ENCODE measurements at regions not wholly inside any gene's neighbourhood (a gene's known extent, or its start where the extent isn't known, plus 50 kb on each side); places are given as distances from the start of the nearest gene placed in this dataset.

GRCh38 chr10:4083509-4084003 is 298.5 kb upstream of the KLF6 start (continued):
- no peak for TF ChIP-seq RREB1 (CRISPR knock-in tag; IDR thresholded peaks at IDR 0.05)
- TF ChIP-seq CAMTA2 (CRISPR knock-in tag; conservative IDR thresholded peaks at IDR 0.05) = no peak
- TF ChIP-seq, protein P1, sequence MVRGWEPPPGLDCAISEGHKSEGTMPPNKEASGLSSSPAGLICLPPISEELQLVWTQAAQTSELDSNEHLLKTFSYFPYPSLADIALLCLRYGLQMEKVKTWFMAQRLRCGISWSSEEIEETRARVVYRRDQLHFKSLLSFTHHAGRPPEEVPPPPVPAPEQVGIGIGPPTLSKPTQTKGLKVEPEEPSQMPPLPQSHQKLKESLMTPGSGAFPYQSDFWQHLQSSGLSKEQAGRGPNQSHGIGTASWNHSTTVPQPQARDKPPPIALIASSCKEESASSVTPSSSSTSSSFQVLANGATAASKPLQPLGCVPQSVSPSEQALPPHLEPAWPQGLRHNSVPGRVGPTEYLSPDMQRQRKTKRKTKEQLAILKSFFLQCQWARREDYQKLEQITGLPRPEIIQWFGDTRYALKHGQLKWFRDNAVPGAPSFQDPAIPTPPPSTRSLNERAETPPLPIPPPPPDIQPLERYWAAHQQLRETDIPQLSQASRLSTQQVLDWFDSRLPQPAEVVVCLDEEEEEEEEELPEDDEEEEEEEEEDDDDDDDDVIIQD (CRISPR knock-in tag; IDR thresholded peaks at IDR 0.05) = no peak
- TF ChIP-seq PHF8 (IDR thresholded peaks at IDR 0.05; ENCODE audit: borderline replicate concordance, low read length) = no peak
- no peak for TF ChIP-seq RBM17 (IDR thresholded peaks at IDR 0.05; ENCODE audit: borderline replicate concordance, low read depth, low read length)
- no peak for TF ChIP-seq KAT8 (IDR thresholded peaks at IDR 0.05; ENCODE audit: low read depth)

All from K562 (cell line).